AG04450 (cell line): ENCODE measurements at regions not wholly inside any gene's neighbourhood (a gene's known extent, or its start where the extent isn't known, plus 50 kb on each side); places are given as distances from the start of the nearest gene placed in this dataset. TPM values are rescaled to one million over a fixed set of nuclear protein-coding genes. Genes with fewer than 3 reads are reported as not detected.

Experiments
- small RNA-seq: library from RNA; depleted of rRNA; stranded (forward); fragments of <200 nt; gene quantifications from one replicate; pipeline ENCODE3, GENCODE V24; 2012; ENCODE audit warnings: low read depth; ENCODE audit not compliant: insufficient read length

Small RNA genes in the stretch of these regions (small RNA-seq; reads per million reads assigned to genes)
- gene AC233702.6 (not detected), gene AC233702.8 (not detected)
